COLO668 (cell line): ENCODE measurements at regions not wholly inside any gene's neighbourhood (a gene's known extent, or its start where the extent isn't known, plus 50 kb on each side); places are given as distances from the start of the nearest gene placed in this dataset.

Source experiments
- DNase-seq: peaks from one replicate; lab custom pipeline; 2025; ENCODE audit not compliant: unreplicated experiment; lab: John Stamatoyannopoulos, UW

DNA sequence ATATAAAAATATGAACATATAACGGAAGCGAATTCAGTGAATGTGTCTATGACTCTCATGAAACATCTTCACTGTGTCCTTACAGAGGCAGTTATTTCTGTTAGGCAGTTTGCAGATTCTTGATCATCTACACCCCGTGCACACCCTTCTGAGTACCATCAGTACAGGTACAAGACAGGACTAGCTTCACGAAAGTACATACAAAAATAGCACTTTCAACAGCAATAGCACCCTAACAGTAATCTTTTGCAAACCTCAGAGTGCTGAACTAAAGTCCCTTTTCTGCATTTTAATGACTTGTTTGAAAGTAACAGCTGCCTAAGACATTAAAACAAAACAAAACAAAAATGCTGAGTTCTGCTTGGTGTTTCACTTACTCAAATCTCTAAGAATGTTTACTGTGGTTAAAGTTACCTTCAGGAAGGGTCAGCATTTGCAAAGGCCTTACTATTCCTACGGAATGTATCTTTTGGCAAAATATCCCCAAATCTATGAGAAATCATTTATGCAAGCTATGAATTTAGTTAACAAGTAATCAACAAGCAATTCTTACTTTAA is 104.1 kb downstream of the CNTN3 start:
- no peak for DNase-seq

DNA sequence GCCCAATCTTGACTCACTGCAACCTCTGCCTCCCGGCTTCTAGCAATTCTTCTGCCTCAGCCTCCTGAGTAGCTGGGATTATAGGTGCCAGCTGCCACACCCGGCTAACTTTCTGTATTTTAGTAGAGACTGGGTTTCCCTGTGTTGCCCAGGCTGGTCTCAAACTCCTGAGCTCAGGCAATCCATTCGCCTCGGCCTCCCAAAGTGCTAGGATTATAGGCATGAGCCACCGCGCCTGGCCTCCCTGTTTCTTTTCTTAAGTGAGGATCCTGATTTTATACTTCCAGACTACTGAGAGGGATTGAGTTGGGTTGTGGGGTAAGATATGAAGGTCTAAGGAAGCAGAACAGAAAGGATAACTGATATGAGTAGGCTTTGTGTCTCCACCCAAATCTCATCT is 106.8 kb downstream of the CNTN3 start:
- no peak for DNase-seq

DNA sequence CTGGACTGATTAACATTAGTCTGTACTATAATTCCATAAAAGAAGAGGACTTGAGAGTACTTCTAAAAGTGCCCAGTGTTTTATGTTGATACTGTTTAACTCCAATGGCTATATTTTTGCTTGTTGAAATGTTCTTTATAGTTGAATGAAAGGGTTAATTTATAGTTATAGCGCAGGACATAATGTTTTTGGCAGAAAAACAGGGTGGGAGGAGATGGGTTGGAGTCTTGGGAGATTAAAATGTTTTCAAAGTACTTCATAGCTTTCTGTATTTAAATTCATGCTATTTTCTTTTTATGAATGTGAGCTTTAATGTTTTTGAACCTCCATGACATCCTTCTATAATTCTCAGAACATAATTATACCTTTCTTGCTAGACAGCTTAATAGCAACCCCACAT is 108.2 kb downstream of the CNTN3 start:
- no peak for DNase-seq

DNA sequence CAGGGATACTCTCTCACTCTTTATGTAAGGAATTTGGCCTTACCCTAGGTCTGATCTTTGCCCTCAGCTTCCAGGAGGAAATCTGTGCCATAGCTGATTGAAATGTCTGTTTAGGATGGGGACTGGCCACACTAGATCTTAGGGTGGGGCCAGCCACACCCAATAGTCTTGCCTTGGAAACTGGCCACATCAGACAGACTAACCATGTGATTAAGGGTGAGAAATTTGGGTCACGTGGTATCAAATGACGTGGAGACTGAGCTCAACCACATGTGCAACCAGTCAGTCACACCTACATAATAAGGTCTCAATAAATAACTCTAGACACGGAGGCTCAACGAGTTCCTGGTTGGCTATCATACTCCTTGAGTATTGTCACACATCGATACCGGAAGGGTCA is 113.5 kb downstream of the CNTN3 start:
- no peak for DNase-seq

DNA sequence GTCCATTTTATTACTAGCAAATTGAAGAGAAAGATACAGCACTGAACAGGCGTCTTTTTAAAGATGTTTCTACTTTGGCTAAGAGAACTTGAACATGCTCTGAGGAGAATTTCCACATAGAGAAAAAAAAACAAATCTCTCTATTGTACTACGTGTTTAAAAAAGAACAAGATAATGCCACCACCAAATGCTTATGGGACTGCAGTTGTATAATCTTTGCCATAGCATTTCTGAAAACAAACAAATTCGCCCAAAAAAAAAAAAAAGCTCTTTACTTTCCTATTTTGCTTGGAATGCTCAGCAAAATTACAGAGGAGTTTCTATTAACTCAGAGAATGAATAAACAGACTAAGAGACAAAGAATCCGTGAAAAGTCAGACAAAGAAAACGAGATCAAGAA is 114.2 kb downstream of the CNTN3 start:
- DNase-seq, result no peak

DNA sequence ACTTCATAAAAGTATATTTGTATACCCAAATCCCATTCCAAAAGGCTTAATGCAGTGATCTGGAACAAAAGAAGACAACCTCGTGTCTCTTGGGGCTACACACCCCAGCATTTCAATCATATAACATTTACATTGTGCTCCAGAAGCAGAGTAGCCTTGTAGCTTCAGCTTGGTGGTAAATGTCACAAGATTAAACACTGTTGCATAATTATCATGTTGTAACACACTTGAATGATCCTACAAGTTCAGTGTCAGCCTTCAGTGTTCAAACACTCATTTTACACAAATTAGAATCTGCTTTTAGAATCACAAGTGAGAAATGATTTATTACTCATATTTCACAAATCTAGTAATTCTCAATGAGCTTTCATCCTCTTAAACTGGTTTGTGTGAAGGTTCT is 122.6 kb downstream of the CNTN3 start:
- DNase-seq, result no peak

DNA sequence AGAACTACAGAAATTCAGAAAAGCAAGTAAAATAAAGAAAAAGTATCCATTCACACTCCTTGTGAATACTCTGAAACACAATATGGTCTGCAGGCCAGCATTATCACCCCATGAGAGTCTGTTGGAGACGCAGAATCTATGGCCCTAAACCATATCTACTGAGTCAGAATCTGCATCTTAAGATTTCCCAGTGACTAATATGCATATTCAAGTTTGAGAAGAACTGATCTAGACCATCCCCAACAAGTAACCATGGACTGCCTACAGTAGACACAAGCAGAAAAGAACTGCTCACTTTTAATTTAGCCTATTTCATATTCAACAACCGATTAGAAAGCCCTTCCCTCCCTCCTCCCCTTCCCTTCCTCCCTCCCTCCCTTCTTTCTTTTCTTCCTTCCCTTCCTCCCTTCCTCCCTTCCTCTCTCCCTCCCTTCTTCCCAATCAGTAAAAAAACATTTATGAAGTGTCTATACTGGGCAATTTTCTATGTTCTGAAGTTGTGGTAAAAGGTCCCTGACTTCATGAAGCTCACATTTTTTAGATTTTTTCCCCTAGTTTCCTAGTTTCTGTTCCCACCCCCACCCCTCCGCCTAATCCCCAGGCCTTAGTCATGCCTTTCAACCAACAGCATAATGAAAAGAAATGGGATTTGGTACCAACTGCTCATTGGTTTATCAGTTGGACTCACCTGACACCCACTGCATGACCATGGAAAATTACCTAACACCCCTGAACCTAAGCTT is 125.2 kb downstream of the CNTN3 start:
- DNase-seq, result no peak

DNA sequence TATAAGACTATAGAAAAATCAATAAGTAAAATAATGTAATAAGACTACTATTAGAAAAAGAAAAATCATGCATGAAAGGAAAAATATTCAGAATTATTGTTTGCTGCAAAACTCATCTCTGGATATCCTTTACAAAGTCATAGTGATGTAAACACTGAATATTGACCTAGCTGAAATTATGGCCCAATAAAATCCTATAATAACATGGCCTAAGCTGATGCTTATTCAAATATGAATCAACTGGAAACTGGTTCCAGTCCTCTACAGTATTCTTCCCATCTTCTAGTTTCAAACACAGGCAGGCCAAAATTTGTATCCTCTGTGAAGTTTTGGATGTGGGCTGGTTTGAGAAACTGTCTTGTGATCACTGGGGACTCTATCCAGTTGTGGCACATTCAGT is 134.5 kb downstream of the CNTN3 start:
- DNase-seq, result no peak

DNA sequence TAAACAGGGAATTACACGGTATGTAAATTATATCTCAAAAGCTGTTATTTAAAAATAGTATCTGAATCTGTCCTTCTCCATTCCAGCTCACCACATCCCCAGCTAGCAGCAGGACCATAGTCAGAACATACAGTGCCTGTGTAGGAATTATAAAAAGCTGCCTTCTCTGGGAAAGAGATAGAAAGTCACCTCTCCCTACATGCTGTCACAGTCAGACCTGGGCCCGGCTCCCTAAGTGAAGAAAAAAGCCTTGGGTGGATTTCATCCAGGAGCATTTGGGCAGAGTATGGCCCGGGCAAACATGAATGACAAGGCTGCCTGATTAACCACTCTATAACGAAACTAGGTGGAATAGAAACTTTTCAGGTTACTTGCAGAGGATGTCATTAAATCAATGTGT is 144.1 kb downstream of the CNTN3 start:
- no peak for DNase-seq

DNA sequence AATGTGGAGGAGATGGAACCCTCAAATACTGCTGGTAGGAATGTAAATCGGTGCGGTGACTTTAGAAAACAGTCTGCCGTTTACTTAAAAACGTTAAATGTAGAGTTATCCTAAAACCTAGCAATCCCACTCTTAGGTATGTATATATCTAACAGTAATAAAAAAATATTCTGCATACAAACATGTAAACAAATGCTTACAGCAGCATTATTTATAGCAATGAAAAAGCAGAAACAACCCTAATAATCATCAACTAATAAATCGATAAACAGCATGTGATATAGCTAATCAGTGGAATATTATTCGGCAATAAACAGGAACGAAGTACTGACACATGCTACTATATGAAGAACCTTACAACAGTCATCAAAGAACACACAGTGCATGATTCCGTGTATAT is 144.7 kb downstream of the CNTN3 start:
- DNase-seq, result no peak

DNA sequence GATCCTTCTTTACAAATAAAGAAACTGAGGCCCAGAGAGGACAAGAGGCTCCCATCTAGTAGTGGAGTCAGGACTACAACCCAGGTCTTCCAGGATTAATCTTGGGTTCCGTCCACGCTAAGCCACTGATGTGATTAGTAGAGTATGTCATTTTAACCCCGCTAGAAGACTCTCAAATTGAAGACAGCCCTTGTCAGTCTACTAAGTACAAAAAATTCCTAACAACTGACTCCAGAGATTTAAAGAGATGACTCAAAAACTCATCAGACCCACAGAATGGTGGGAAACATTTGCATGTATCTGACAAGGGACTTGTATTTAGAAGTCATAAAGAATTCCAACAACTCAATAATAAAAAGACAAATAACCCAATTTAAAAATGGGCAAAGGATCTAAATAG is 145.3 kb downstream of the CNTN3 start:
- DNase-seq, result no peak

DNA sequence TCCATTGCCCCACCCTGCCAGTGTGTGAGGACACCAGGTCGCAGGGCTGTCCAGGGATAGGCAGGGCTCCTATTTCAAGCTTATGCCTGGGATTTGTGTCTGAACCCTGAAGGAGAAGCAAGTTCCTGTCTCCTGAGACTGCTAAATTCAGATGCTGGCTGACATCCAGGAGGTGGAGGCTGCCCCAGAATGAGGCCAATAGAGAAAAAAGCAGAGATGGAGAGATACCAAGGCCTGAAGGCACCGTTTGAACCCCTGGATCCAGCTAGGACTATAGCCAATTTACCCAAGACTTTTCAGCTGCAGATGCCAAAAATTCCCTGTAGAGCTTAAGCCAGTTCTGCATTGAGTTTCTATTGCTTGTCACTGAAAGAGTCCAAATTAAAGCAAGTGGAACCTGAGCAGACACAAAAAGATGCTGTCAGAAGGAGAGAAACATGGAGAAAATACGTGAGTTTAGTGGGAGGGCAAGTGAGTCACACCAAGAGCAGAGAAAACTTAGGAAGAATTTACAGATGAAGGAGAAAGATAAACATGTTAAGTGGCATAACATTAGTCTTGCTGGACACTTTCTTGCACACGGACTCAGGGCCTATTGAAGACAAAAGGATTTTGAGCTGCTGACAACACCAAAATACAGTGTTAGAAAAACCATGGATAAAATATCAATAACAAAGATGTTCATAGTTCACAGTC is 148.6 kb downstream of the CNTN3 start:
- no peak for DNase-seq

DNA sequence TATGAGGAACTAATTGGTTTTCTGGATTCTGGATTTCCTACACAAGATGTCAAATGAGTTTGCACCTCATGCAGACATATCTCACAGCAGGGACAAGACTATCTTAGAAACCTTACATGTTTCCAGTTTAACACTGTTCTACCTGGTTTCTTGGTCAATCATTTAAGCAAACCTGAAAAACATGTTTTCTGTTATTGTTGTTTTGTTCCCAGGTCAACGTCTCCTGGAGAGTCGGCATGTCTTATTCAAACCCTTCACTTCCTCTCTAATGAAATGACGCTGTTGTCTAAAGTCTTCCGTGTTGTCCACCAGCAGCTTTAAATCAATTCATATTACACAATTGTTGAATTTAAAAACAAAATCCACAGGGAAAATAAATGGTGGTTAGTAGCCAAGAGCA is 150.9 kb downstream of the CNTN3 start:
- DNase-seq, result no peak

DNA sequence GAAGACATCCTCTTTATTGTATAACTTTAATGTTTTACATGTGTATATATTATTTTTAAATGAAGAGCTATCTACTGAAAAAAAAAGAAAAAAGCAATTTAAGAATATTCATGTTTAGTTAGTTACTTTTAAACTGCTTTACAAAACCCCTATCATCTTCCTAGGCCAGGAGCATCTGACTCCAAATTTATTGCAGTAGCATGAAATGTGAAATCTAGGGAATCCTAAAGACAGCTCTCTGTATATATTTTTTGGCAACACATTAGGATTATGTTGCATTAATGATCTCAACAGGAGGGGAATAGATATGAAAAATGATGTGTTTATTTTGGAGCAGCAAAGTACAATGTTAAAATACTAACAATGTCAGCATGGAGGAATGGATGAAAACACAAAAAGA is 158.3 kb downstream of the CNTN3 start:
- DNase-seq, result no peak

DNA sequence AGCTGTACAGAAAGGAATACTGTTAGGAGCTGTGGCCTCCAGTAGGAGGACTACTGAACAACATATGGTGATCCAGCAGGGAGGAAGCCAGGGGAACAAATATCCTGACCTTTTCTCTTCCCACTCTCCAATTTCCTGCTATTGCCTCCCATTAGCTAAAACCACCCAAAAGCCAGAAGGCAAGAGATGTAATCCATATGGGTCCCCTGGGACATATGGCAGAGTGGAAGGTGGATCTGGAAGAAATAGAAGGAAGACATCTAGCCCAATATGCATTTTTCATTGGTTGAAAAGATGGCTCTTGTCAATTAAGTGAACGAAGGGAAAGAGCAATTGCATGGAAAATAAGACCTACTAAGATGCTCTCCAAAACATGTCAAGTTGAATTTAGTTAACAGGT is 167.2 kb downstream of the CNTN3 start:
- DNase-seq, result no peak

DNA sequence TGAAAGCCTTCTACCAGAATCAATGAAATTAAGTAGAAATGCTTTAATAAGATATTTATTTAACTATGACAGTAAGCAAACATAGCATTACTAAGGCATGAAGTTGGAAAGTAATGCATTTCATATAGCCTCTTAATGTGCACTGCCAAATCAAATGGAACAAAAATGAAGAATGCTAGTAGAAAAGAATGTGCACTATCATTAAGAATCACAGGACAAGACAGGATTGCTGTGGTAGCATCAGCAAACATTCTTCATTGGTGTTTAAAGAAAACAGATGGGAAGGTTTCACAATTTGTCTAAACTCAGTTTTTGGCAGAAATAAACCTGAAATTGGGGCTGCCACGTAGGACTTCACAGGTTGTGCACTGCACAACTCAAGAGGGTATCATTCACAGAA is 168.9 kb downstream of the CNTN3 start:
- no peak for DNase-seq

DNA sequence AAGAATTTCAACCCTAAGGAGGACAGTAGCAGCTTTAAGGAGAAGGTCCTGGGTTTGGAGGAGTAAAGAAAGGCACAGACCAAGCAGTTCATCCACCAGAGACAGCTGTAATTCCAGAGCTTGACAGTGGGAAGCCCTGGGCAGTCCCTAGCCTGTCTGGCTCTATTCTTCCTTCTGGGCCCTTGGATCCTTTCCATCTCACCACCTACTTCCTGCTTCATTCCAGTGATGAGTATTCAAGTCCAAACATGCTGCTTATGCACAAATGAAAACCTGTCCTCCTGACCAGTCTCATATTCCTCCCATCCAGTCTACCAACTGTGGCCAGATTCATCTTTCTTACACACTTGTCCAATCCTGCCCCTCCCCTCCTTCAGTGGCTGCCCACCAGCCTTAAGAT is 171.4 kb downstream of the CNTN3 start:
- no peak for DNase-seq

DNA sequence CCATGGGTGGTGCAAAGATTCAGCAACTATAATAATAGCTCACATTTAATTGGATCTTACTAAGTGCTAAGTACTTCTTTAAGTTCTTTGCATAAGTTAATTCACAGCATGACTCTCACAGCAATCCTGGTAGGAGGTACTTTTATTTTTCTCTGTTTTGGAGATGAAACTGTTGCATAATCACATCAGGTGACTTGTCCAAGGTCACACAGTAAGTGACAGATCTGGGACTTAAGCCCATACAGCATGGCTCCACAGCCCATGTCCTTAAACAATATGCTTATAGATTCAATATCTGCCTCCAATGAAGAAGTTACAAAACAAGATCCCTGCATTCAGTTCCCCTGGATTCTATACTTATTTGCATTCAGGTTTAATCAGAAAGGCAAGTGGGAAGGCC is 171.8 kb downstream of the CNTN3 start:
- no peak for DNase-seq

DNA sequence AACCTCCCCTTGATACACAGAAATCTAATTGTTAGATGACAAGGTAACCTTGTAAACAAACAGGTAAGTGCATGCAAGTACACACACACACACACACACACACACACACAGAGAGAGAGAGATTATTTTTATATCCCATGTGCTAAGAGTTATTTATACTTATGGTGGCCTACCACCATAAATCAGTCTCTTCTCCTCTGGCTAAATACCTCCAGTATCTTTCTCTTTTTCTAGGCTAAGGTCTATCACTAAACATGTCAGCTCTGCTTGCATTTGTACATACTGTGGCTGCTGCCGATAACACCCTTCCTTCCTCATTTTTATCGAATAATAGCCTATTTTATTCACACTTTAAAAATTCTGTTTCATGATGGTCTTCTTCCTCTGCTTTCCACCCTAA is 172.4 kb downstream of the CNTN3 start:
- DNase-seq, result no peak

DNA sequence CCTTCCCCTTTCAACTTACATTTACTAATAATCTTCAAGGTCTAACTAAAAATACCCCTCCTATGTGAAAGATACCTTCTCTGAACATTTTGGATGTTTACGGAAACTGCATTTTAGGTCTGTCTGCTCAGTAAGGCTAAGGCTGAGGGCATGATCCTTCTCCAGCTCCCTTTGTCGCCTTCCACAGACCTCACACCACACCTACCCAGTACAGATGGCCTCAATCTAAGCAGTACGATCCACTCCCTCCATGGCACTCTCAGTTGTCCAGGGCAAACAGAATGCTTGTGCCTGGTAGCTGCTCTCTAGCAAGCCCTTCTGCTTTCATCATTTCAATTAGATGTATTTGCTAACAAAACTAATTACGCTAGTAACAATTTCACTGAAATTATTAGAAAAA is 178.3 kb downstream of the CNTN3 start:
- DNase-seq, result no peak

DNA sequence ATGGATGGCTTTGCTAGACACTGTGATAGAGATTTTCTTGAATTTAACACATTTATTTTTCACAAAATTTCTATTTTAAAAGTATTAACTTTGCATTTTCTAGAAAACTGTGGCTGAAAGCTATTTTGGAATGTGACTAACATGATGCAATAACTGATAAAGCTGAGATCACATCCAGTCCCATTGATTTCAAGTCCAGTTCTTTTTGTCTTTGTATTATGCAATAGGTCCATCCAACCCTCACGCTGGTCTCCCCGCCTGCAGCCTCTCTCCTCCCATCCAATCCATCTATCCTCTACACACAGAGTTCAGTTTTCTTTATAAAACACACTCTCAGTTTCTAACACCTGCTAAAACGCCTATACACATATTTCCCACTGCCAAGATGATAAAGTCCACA is 178.8 kb downstream of the CNTN3 start:
- no peak for DNase-seq

DNA sequence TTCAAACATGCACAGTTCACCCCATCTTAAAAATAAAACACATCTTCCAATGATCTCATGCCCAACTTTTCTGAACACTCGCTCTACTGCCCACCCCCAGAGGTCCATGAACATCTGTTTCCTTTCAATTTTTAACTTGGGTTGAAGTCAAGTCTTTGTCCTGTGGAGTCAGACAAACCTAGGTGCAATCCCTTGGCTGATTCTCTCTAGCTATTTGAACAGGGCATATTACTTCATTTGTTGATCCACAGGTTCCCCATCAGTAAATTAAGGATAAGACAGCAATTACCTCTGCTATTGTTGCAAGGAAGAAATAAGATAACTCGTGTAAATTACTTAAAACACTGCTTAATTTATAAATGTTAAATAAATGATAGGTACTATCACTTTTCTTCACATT is 180.1 kb downstream of the CNTN3 start:
- DNase-seq, result no peak

DNA sequence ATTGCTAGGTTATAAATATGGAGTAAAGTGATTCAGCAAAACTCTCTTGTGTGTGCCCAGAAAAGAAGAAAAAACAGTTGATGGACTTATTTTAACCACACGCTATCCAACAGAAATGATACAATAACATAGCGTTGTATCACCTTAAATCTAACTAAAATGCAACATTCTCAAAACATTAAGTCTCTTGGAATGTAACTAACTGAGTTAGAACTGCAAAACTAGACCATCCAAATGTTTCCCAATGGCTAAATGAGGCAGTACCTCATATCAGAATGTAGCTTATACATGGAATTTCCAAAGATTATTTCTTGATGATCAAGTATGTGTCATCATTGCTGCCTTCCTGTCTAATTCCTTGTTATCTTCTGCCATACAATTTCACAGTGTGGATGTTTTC is 187.9 kb downstream of the CNTN3 start:
- DNase-seq, result no peak
